GM21381 (cell line): ENCODE measurements at regions not wholly inside any gene's neighbourhood (a gene's known extent, or its start where the extent isn't known, plus 50 kb on each side); places are given as distances from the start of the nearest gene placed in this dataset.
"Not testable (repeated sequence)": the region's sequence is repeated elsewhere in the genome, so short reads cannot be mapped to it uniquely, and the experiment has no call there.

Experiments used
- ATAC-seq: cut with Tn5 transposase; IDR thresholded peaks from one replicate; pipeline ENCODE4 v1.9.1; 2021; ENCODE audit warnings: mild to moderate bottlenecking, moderate library complexity; ENCODE audit not compliant: unreplicated experiment

DNA sequence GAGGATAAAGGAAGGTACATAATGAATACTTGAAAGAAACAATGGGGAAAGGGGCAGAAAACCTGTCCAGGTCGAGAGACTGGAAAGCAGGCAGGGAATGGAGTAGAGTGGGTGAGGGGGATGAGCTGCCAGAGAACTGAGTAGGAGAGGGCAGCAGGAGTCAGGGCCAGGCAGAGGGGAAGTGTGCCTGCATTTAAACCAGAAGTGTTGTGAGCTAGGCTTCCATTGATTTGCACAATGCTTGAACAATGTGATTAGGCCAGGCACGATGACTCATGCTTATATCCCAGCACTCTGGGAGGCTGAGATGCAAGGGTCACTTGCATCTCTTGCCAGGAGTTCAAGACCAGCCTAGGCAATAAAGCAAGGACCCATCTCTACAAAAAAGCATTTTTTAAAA is 332.6 kb downstream of the ANAPC1 start:
- ATAC-seq, result not testable (repeated sequence)

- not testable (repeated sequence) for ATAC-seq
Measured at GRCh38 chr2:111552625-111553024, 331.4 kb downstream of the ANAPC1 start.

DNA sequence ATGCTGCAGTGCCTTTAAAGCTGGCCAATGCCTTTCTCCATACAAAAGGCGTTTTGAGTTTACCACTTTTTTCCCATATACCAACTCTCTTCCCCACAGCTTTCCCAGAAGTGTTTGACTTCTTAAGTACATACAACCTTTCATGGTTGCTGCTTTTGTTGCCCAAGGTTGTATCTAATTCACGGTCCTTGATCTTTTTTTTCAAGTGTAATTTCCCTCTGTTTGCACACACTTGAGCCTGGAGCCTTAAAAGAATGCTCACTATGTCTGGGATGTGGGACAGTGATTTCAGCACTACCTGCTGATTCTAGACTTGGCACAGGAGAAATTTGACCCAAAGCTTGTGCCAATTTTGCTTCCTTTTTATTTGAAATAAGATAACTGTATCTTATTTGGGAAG is 324.7 kb downstream of the ANAPC1 start:
- not testable (repeated sequence) for ATAC-seq

DNA sequence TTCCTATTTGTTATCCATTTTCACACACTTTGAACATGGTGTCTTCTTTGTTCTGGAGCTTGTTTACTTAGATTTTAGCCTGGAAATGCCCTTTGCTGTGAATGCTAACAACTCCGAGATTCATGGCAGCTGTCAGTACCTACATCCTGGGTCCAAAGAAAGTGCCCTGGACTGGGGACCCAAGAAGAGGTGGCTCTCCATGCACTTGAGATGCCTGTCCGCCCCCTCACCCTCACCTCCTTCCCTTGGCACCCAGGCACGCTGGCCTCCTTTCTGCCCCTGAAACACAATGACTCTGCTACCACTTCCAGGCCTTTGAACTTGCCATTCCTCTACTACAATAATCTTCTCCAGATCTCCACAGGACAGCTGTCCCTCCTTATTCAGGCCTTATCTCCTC is 324.2 kb downstream of the ANAPC1 start:
- not testable (repeated sequence) for ATAC-seq

GRCh38 chr2:111566068-111566467 is 317.9 kb downstream of the ANAPC1 start:
- not testable (repeated sequence) for ATAC-seq

- ATAC-seq, result not testable (repeated sequence)
Measured at GRCh38 chr2:111567233-111567632, 316.8 kb downstream of the ANAPC1 start.

DNA sequence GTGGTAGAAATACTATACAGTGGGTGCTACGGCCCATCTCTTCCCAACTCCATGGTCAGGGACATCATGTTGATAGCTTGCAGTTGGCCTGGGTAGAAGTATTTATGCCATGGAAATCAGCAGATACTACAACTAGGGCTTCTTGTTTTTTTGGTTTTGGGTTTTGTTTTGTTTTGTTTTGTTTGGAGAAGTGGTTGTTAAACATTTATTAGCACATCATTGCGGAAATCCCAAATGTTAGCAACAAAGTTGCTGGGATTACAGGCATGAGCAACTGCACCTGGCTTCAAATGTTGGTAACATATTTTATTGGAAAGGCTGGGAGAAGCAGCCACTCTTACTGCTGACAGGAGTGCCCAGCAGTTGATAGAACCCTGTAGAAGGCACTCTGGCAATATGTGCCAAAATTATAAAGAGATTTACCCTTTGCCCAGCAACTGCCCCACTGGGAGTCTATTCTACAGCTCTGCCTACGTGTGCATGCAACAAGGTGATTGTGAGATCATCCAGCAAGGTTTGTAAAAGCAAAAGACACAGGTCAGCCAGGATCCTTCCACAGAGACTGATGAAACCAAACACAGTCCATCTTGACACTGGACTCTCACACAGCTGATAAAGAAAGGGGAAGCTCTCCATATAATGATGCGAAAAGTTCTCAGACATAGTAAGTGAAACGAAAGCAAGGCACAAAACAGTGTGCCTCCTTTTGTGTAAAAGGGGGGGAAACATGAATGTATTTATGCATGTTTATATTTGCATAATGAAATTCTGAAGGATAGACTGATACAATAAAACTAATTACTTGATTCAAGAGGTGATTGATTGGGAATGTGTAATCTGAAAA is 314.4 kb downstream of the ANAPC1 start:
- ATAC-seq, result not testable (repeated sequence)

GRCh38 chr2:111570300-111571114 is 313.5 kb downstream of the ANAPC1 start:
- peak; percentile 89 for ATAC-seq

GRCh38 chr2:111574803-111575202 is 309.2 kb downstream of the ANAPC1 start:
- ATAC-seq, result not testable (repeated sequence)

GRCh38 chr2:111577154-111577885 is 306.7 kb downstream of the ANAPC1 start:
- ATAC-seq, result not testable (repeated sequence)

DNA sequence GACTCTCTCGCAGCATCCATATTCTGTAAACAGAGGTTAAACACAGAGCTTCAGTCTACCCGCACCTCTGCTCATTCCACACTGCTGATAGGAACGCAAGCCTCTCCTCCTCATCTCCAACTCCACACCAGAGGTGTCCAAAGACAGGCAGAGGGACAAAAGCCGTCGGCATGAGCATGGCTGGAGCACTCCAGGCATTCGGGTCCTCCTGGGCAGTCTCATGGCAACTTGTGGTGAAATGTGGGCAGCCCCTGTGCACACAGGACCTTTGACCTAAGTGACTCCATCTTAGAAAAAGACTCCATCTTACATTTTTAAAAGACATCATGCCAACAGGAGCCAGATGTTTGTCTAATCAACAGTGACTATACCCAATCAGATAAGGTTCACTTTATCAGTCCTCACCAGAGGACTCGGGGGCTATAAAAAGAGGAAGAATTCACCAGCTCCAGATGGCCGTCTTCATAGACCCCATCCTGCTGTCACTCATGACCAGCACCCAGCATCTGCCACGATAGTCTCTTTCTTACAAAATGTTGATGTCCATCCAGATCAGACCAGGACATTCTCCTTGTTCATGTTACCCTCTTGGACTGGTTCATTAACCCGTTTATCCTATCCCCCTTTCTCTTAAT is 304.4 kb downstream of the ANAPC1 start:
- ATAC-seq, result not testable (repeated sequence)

DNA sequence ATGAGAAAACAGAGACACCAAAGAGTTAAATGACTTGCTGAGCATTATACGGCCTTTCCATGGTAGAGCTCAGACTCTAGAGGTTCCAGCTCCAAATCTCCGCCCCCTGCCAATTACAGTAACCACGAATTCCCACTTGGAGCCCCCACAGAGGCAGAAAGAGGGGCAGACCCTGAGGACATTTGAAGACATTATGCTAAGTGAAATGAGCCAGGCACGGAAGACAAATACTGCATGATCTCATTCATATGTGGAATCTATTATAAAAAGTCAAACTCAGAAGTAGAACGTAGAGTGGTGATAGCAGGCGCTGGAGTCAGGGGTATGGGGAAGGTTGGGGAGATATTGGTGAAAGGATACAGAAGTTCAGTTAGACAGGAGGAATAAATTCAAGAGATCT is 303.4 kb downstream of the ANAPC1 start:
- ATAC-seq, result not testable (repeated sequence)

GRCh38 chr2:111582090-111582489 is 301.9 kb downstream of the ANAPC1 start:
- not testable (repeated sequence) for ATAC-seq

GRCh38 chr2:111583480-111583879 is 300.5 kb downstream of the ANAPC1 start:
- not testable (repeated sequence) for ATAC-seq

- not testable (repeated sequence) for ATAC-seq
Measured at GRCh38 chr2:111584540-111584939, 299.5 kb downstream of the ANAPC1 start.

- not testable (repeated sequence) for ATAC-seq
Measured at GRCh38 chr2:111584950-111585349, 299.0 kb downstream of the ANAPC1 start.

DNA sequence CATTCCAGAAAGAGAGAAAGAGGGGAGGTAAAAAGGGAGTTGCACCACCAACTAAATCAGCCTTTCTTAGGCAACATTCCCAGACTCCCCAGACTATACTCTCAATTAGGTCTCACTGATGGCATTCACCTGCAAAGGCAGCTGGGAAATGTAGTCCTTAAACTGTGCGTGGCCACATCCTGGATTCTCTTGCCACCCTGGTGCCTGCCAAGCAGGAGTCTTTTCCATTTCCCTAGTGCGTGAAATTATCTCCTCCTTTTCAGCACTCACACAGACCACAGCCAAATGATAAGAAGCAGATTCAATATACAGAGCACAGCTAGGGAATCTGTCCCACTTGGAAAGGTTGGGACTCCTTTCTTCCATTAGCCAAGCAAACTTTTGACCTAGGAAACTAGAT is 298.0 kb downstream of the ANAPC1 start:
- ATAC-seq, result not testable (repeated sequence)

DNA sequence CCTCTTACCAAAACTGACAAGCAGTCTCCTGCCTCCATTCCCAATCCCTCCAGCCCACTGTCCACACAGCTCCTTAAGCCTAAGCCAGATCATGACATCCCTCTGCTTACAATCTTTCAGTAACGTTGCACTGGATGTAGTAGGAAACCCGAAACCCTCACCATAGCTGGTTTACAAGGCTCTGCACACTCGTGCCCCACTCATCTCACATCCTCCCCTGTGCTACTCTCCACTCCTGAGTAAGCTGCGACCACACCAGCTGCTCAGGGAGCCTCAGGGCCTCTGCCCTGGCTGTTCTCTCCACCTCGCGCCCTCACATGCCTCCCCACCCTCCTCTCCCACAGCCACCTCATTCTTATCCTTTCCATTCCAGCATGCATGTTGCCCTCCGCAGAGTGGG is 288.9 kb downstream of the ANAPC1 start:
- ATAC-seq, result not testable (repeated sequence)

GRCh38 chr2:111596808-111597705 is 286.9 kb downstream of the ANAPC1 start:
- ATAC-seq, result not testable (repeated sequence)
